ENCODE measurements at regions not wholly inside any gene's neighbourhood (a gene's known extent, or its start where the extent isn't known, plus 50 kb on each side); places are given as distances from the start of the nearest gene placed in this dataset.

DNA sequence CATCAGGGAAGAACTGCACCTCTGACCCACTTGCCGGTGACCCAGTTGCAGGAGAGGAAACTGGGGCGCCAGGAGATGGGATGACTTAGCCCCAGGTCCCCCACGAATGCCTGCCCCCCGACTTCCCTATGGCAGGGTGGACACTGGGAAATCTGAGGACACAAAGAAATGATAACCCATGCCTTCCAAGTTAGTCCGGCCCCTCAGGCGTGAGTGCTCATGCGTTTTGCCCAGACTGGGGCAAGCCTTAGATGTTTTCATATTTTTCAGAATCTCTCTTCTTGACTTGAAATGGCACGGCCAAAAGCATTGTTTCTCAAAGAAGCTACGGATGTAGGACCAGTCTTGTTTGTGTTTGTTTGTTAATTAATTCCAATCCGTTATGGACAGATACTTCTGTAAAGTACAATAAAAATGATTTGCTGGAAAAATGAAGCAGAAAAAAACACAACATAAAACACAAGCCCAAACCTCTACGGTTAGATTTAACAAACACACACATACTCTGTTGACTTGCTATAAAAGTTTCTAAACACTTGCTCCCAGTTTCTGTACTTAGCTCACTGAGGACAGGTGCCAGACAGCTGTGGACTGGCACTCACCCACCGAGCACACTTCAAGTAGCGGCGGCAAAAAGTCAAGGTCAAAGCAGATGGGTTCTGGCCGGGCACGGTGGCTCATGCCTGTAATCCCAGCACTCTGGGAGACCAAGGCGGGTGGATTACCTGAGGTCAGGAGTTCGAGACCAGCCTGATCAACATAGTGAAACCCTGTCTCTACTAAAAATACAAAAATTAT is 341.5 kb downstream of the BCOR start:
- no peak for DNase-seq
- intact Hi-C loops (cut with micrococcal nuclease; ENCODE audit: unreplicated experiment) = no loop called here
- CTCF ChIA-PET = no interaction called here
- Mint-ChIP-seq H3K36me3 (ENCODE audit: insufficient read depth, unreplicated experiment) (peaks cover 28% of the 10 kb centered on the region), H3K4me3 (ENCODE audit: low read depth, unreplicated experiment) (peak overlapping the region; percentile 33), H3K27ac (ENCODE audit: unreplicated experiment) (peak overlapping the region; percentile 74), H3K4me1 (ENCODE audit: low read depth, unreplicated experiment) (peaks cover 28% of the 10 kb centered on the region), H3K9me3 (ENCODE audit: low read depth, unreplicated experiment) (no peaks in the 10 kb centered on the region), H3K27me3 (ENCODE audit: unreplicated experiment) (no peaks in the 10 kb centered on the region)
- TF ChIP-seq, protein P1, sequence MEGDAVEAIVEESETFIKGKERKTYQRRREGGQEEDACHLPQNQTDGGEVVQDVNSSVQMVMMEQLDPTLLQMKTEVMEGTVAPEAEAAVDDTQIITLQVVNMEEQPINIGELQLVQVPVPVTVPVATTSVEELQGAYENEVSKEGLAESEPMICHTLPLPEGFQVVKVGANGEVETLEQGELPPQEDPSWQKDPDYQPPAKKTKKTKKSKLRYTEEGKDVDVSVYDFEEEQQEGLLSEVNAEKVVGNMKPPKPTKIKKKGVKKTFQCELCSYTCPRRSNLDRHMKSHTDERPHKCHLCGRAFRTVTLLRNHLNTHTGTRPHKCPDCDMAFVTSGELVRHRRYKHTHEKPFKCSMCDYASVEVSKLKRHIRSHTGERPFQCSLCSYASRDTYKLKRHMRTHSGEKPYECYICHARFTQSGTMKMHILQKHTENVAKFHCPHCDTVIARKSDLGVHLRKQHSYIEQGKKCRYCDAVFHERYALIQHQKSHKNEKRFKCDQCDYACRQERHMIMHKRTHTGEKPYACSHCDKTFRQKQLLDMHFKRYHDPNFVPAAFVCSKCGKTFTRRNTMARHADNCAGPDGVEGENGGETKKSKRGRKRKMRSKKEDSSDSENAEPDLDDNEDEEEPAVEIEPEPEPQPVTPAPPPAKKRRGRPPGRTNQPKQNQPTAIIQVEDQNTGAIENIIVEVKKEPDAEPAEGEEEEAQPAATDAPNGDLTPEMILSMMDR (IDR thresholded peaks at IDR 0.05; ENCODE audit: unreplicated experiment) = no peak
- TSS peak; percentile 94 for BruUV-seq (replicated peaks)

DNA sequence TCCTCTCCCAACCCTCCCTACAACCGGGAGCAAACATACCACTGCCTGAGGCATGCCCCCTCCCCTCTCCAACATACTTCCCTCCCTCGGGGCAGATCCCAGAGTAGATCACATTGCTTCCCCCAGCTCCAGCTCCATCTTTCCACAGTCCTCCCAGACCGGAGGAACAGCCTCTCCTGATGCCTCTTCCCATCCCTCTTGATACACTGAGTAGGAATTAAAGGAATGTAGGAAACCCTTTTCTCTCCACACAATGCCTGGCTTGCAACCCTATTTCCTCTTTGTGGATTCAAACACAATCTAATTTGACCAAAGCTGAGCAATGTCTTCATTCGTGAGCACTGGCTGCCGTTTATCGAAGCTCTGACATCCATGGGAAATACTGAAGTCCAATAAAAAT is 339.8 kb downstream of the BCOR start:
- Mint-ChIP-seq H3K4me1 (ENCODE audit: low read depth, unreplicated experiment) (peaks cover 21% of the 10 kb centered on the region), H3K9me3 (ENCODE audit: low read depth, unreplicated experiment) (no peaks in the 10 kb centered on the region)

DNA sequence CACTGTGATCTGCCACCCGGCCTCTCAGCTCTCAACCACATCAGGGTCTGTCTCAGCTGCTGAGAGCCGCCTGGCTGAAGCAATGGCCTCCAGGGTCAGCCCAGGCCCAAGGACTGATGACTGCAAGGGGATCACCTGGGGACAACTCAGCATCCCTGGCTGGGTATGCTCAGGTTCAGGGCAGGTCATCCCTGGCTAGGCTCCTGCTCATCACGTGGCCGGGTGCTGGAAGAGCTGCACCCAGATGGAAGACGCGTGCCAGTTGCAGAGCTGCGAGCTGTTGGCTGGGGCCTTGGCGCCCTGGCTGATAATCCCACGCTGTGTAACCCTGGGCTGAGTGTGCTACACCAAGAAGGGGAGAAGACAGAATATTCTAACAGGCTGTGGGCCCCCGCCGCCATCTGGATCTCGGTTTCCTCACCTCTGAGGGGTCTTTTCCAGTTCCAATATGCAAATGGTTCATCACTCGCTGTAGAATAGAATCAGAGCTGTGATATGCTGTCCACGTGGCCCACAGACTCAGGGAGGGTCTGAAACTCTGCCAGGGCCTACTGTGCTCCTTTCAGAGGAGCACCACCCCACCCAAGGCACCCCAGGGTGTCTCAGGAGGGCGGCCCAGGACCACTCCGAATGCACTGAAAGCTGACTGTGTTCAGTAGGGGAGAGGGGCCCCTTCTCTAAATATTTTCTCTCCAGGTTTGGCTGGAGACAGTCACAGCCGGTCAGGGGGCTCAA is 338.8 kb downstream of the BCOR start:
- H3K36me3 Mint-ChIP-seq (ENCODE audit: insufficient read depth, unreplicated experiment) = peaks cover 16% of the 10 kb centered on the region
- H3K4me3 Mint-ChIP-seq (ENCODE audit: low read depth, unreplicated experiment) = no peak overlapping the region
- H3K4me1 Mint-ChIP-seq (ENCODE audit: low read depth, unreplicated experiment) = peaks cover 11% of the 10 kb centered on the region
- no peak overlapping the region for H3K27ac Mint-ChIP-seq (ENCODE audit: unreplicated experiment)
- H3K27me3 Mint-ChIP-seq (ENCODE audit: unreplicated experiment) = no peaks in the 10 kb centered on the region
- CTCF ChIA-PET = no interaction called here
- no peaks in the 10 kb centered on the region for H3K9me3 Mint-ChIP-seq (ENCODE audit: low read depth, unreplicated experiment)
- intact Hi-C loops (cut with micrococcal nuclease; ENCODE audit: unreplicated experiment) = no loop called here
- BruUV-seq (replicated peaks) = no TSS peak
- DNase-seq = no peak
- TF ChIP-seq, protein P1 (IDR thresholded peaks at IDR 0.05; ENCODE audit: unreplicated experiment) = no peak

More for the DNA sequence above, 339.8 kb downstream of the BCOR start:
- Mint-ChIP-seq H3K36me3 (ENCODE audit: insufficient read depth, unreplicated experiment) (peaks cover 23% of the 10 kb centered on the region), H3K27ac (ENCODE audit: unreplicated experiment) (no peak overlapping the region), H3K4me3 (ENCODE audit: low read depth, unreplicated experiment) (no peak overlapping the region), H3K27me3 (ENCODE audit: unreplicated experiment) (no peaks in the 10 kb centered on the region)
- TF ChIP-seq, protein P1 (IDR thresholded peaks at IDR 0.05; ENCODE audit: unreplicated experiment) = no peak
- CTCF ChIA-PET = no interaction called here
- intact Hi-C loops (cut with micrococcal nuclease; ENCODE audit: unreplicated experiment) = no loop called here
- DNase-seq = no peak
- no TSS peak for BruUV-seq (replicated peaks)

DNA sequence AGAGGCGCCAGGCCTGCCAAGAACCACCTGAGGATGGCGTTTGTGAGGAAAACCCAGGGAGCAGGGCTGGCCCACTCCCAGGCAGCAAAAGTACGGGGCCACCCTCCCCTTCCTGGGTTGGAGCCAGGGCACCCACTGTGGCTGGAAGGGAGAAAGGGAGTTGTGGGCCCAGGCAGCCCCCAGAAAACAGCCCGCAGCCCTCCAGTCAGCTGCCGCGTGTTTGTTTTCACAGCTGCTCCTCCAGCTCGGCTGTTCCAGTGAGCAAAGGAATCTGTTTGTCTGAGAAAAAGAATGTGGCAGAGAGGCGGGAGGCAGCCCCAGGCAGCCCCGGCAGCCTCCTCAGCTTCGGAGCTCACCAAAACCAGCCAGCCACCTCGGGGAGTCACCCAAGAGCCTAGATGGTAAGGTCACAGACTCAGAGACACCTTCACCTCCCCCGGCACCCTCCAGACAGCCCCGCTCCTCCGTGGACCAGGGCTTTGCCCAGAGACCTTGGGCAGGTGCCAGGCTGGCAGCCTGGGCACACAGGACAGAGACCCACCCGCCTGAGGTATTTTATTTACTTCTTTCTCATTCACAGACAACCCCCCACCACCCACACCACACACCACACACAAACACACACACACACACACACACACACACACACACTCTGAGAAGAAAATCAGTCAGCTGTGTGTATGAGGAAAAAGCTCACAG is 338.1 kb downstream of the BCOR start:
- Mint-ChIP-seq H3K4me1 (ENCODE audit: low read depth, unreplicated experiment) (peaks cover 10% of the 10 kb centered on the region), H3K27me3 (ENCODE audit: unreplicated experiment) (no peaks in the 10 kb centered on the region), H3K36me3 (ENCODE audit: insufficient read depth, unreplicated experiment) (peaks cover 15% of the 10 kb centered on the region), H3K4me3 (ENCODE audit: low read depth, unreplicated experiment) (no peak overlapping the region), H3K27ac (ENCODE audit: unreplicated experiment) (no peak overlapping the region), H3K9me3 (ENCODE audit: low read depth, unreplicated experiment) (no peaks in the 10 kb centered on the region)
- no TSS peak for BruUV-seq (replicated peaks)
- CTCF ChIA-PET = interaction anchor here (1.1 kb wide), 1 partner anchor 254 kb away, joined by 4 read pairs; no protein-coding TSS in a partner anchor
- no peak for DNase-seq
- TF ChIP-seq, protein P1 (IDR thresholded peaks at IDR 0.05; ENCODE audit: unreplicated experiment) = no peak
- intact Hi-C loops (cut with micrococcal nuclease; ENCODE audit: unreplicated experiment) = no loop called here

Measured in Calu3 (cell line).